Naive thymus-derived CD8-positive, alpha-beta T cell (primary cell): ENCODE measurements at regions not wholly inside any gene's neighbourhood (a gene's known extent, or its start where the extent isn't known, plus 50 kb on each side); places are given as distances from the start of the nearest gene placed in this dataset.

Source experiments
- ATAC-seq, 2 donors: fragments of 150-1000 bp; cut with Tn5 transposase in 1 of 2; sonication (Bioruptor Pico), chemical (Tn5 transposase) in 1 of 2; 1 replicate in 1 of 2; 2 replicates in 1 of 2; pipeline ENCODE4 v1.10.0; 2021; ENCODE audit warnings: mild to moderate bottlenecking in 2 of 2, moderate library complexity in 2 of 2
- POLR2A ChIA-PET: fragments of 350-600 bp; sonication (Branson Sonifier 250); formaldehyde crosslinking; loops from one replicate; lab custom pipeline; 2021; ENCODE audit warnings: antibody characterized with exemption; lab: Charles Lee
- DNase-seq, 10 donors: peaks; one replicate each; pipeline versions ENCODE4 v3.0.0 to v3.0.0-alpha.2; 2020 to 2022
- H3K27ac Mint-ChIP-seq, 10 donors: one replicate each; pipeline ENCODE4 v1.8.0; 2020 to 2022; ENCODE audit warnings: mild to moderate bottlenecking in 10 of 10, mixed read lengths in 10 of 10, moderate library complexity in 4 of 10, inconsistent platforms in 1 of 10
- H3K27me3 Mint-ChIP-seq, 5 donors: one replicate each; pipeline ENCODE4 v1.8.0; 2021 to 2022; ENCODE audit warnings: mixed read lengths in 5 of 5
- H3K36me3 Mint-ChIP-seq, 3 donors: one replicate each; pipeline ENCODE4 v1.8.0; 2020 to 2022; ENCODE audit warnings: mixed read lengths in 3 of 3, mild to moderate bottlenecking in 2 of 3, inconsistent platforms in 1 of 3
- H3K4me1 Mint-ChIP-seq, 4 donors: one replicate each; pipeline ENCODE4 v1.8.0; 2021 to 2022; ENCODE audit warnings: mixed read lengths in 4 of 4
- H3K4me3 Mint-ChIP-seq, 10 donors: one replicate each; pipeline ENCODE4 v1.8.0; 2020 to 2022; ENCODE audit warnings: mild to moderate bottlenecking in 10 of 10, mixed read lengths in 10 of 10, moderate library complexity in 6 of 10, inconsistent platforms in 1 of 10
- H3K9me3 Mint-ChIP-seq, 9 donors: one replicate each; pipeline ENCODE4 v1.8.0; 2020 to 2022; ENCODE audit warnings: mixed read lengths in 9 of 9, mild to moderate bottlenecking in 3 of 9, inconsistent platforms in 1 of 9, moderate library complexity in 1 of 9

DNA sequence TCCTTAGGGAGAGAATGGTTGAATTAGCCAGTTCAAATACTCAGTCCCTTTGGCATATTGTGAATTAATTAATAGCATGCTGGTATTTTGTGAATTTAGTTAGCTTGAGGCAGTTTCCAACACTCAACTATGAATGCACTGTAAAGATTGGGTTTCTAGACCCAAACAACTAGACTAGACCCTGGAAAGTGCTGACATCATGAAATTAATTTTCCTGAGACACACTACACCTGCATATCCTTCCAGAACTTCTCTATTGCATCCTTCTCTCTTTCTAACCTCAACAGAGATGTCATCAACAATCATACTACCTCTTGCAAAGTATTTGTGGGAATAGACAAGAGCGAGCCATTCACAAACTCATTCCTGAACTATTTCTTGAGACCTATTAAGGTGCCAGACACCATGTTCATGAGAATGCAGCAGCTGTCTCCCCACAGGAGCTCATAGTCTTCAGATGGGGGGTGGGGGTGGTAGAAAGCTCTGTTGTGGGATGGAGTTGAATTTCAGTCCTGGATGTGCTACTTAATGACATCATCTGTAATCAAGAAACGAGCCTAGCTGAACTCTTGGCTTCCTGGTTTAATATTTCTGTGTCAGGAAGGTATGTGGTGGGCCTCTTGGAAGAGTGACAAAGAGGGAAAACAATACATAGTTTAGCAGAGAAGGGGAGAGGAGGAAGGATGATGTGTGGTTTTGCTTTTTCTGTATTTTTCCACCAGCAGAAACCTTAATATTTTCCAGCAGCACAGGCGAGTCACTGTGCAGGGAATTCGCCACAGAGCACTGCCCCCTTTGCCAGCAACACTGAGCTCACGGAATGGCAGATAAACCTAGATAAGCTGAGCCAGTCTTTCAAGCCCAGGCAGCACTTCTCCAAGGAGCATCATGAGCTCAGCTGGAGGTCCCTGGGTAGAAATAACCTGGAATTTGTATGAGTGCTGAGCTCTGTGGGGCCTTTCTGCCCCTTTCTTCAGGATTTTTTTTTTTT is 53.1 kb upstream of the CYSLTR2 start:
- Mint-ChIP-seq H3K36me3 (no peaks in the 10 kb centered on the region), H3K27ac (no peak overlapping the region), H3K4me1 (peaks cover 0 to 6% (median 4%) of the 10 kb centered on the region in 4 donors), H3K27me3 (peaks cover 0 to 3% (median 0%) of the 10 kb centered on the region in 5 donors), H3K4me3 (no peak overlapping the region), H3K9me3 (peaks cover 0 to 3% (median 1%) of the 10 kb centered on the region in 9 donors)
- DNase-seq (no peak), ATAC-seq (no peak)
- POLR2A ChIA-PET, result interaction anchor here (0.6 kb wide), 1 partner anchor 650 kb away, joined by 3 read pairs; no protein-coding TSS in a partner anchor

- POLR2A ChIA-PET, result no interaction called here
- Mint-ChIP-seq H3K27me3 (peaks cover 0 to 3% (median 0%) of the 10 kb centered on the region in 5 donors), H3K4me1 (peaks cover 0 to 6% (median 4%) of the 10 kb centered on the region in 4 donors), H3K36me3 (peaks cover 0 to 5% (median 2%) of the 10 kb centered on the region in 3 donors), H3K9me3 (peaks cover 0 to 21% (median 8%) of the 10 kb centered on the region in 9 donors), H3K4me3 (no peak overlapping the region), H3K27ac (peak overlapping the region in 1 of 10 donors; percentile 34)
- DNase-seq (no peak), ATAC-seq (no peak)
These were observed 51.3 kb upstream of the CYSLTR2 start for GRCh38 chr13:48602296-48603016.

GRCh38 chr13:48603375-48603774 is 50.4 kb upstream of the CYSLTR2 start:
- H3K36me3 Mint-ChIP-seq, result peaks cover 0 to 9% (median 9%) of the 10 kb centered on the region in 3 donors
- H3K27ac Mint-ChIP-seq, result no peak overlapping the region
- H3K4me1 Mint-ChIP-seq, result peaks cover 0 to 6% (median 4%) of the 10 kb centered on the region in 4 donors
- peaks cover 0 to 3% (median 0%) of the 10 kb centered on the region in 5 donors for H3K27me3 Mint-ChIP-seq
- ATAC-seq, result no peak
- peaks cover 0 to 30% (median 15%) of the 10 kb centered on the region in 9 donors for H3K9me3 Mint-ChIP-seq
- no peak overlapping the region for H3K4me3 Mint-ChIP-seq
- POLR2A ChIA-PET, result no interaction called here
- DNase-seq, result no peak
